Panc1 (cell line): ENCODE measurements at regions not wholly inside any gene's neighbourhood (a gene's known extent, or its start where the extent isn't known, plus 50 kb on each side); places are given as distances from the start of the nearest gene placed in this dataset.

Source experiments
- ATAC-seq: fragments of 200-7000 bp; cut with Tn5 transposase; 2 replicates; pipeline ENCODE4 v1.9.1; 2020; ENCODE audit warnings: mild to moderate bottlenecking, moderate library complexity
- BruUV-seq: library from RNA; stranded (reverse); fragments of 400-500 nt; replicated peaks from 2 replicates; lab custom pipeline; 2021; lab: Mats Ljungman, UMichigan
- CTCF ChIA-PET: fragments of 300-600 bp; sonication (Branson Sonifier 250); formaldehyde crosslinking; loops from one replicate; lab custom pipeline; 2022; ENCODE audit warnings: antibody characterized with exemption; lab: Charles Lee
- POLR2A ChIA-PET: fragments of 300-600 bp; sonication (Branson Sonifier 250); formaldehyde crosslinking; loops from one replicate; lab custom pipeline; 2022; ENCODE audit warnings: antibody characterized with exemption; lab: Charles Lee
- DNase-seq: peaks from one replicate; pipeline ENCODE4 v3.0.0-alpha.2; 2010; ENCODE audit warnings: low read depth, low spot score
- H3K27ac ChIP-seq: 2 replicates; pipeline ENCODE4 v1.5.1; 2011; ENCODE audit warnings: mild to moderate bottlenecking, low read length, inconsistent platforms
- H3K27me3 ChIP-seq: fragments of 200-500 bp; sonication (Bioruptor generic); 2 replicates; pipeline ENCODE4 v1.6.0; 2014; ENCODE audit warnings: low read length, inconsistent platforms; ENCODE audit not compliant: control insufficient read depth, insufficient read depth
- H3K36me3 ChIP-seq: fragments of 200-500 bp; sonication (Bioruptor generic); 2 replicates; pipeline ENCODE4 v1.5.1; 2014; ENCODE audit warnings: inconsistent platforms, mild to moderate bottlenecking, low read length, moderate library complexity; ENCODE audit not compliant: control insufficient read depth, insufficient read depth
- H3K4me1 ChIP-seq: 2 replicates; pipeline ENCODE4 v1.5.1; 2011; ENCODE audit warnings: inconsistent platforms, mild to moderate bottlenecking, low read length, moderate library complexity; ENCODE audit not compliant: control insufficient read depth, insufficient read depth
- H3K4me3 ChIP-seq, 2 experiments: 2 replicates each; pipeline ENCODE4 v1.5.1; 2011 to 2012; ENCODE audit warnings: low read depth in 2 of 2, low read length in 2 of 2, mild to moderate bottlenecking in 2 of 2, inconsistent platforms in 1 of 2, moderate library complexity in 1 of 2
- H3K9me3 ChIP-seq: fragments of 200-500 bp; sonication (Bioruptor generic); 2 replicates; pipeline ENCODE4 v1.5.1; 2014; ENCODE audit warnings: low read depth, mild to moderate bottlenecking, inconsistent platforms, low read length, moderate library complexity; ENCODE audit not compliant: control insufficient read depth, insufficient read depth
- POLR2AphosphoS5 ChIP-seq: IDR thresholded peaks from 2 replicates; pipeline ENCODE4 v1.6.1; 2012; ENCODE audit warnings: mild to moderate bottlenecking, low read depth, low read length, moderate library complexity
- SIN3A ChIP-seq: IDR thresholded peaks from 2 replicates; pipeline ENCODE4 v1.6.1; 2012; ENCODE audit warnings: low read depth, mild to moderate bottlenecking, low read length, moderate library complexity, borderline replicate concordance; ENCODE audit not compliant: insufficient read depth
- TCF7L2 ChIP-seq: IDR thresholded peaks from 2 replicates; pipeline ENCODE4 v1.6.1; 2011; ENCODE audit warnings: mild to moderate bottlenecking, low read depth, low read length, inconsistent platforms
- in situ Hi-C: cut with HindIII; loops from 2 replicates; pipeline ENCODE4 v1.10.0; 2016; ENCODE audit warnings: low sequenced_read_pairs, low pct_unique_long_range_greater_than_20kb
- intact Hi-C: fragments of 100-400 bp; cut with micrococcal nuclease; formaldehyde crosslinking; loops from one replicate; pipeline ENCODE4 v1.10.0; 2022; ENCODE audit not compliant: unreplicated experiment
- TF ChIP-seq, protein P1 (sequence below), 2 experiments: IDR thresholded peaks; 2 replicates each; pipeline ENCODE4 v1.6.1; 2011 to 2012; ENCODE audit warnings: low read depth in 2 of 2, control low read depth in 1 of 2, low read length in 1 of 2, mild to moderate bottlenecking in 1 of 2, moderate library complexity in 1 of 2; ENCODE audit not compliant: insufficient read depth in 1 of 2
- TF ChIP-seq, protein P2 (sequence below): fragments of 450-650 bp; IDR thresholded peaks from 2 replicates; pipeline ENCODE4 v1.5.1; 2017; ENCODE audit warnings: mild to moderate bottlenecking

DNA sequence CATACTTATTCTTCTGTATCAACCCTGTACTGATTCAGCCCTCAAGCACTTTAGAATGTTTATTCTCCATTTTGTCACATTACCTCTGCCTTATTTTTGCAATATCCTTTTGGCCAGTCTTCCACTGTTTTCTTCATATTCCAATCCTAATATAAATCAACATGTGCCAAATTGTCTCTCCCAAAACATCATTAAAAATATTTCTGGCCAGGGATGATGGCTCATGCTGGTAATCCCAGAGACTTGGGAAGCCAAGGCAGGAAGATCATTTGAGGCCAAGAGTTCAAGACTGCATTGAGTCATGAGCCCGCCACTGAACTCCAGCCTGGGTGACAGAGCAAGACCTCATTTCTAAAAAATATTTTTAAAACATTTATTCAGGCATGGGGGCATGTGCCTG is 641.4 kb upstream of the CBLB start:
- no peak for ATAC-seq
- CTCF ChIA-PET = no interaction called here

DNA sequence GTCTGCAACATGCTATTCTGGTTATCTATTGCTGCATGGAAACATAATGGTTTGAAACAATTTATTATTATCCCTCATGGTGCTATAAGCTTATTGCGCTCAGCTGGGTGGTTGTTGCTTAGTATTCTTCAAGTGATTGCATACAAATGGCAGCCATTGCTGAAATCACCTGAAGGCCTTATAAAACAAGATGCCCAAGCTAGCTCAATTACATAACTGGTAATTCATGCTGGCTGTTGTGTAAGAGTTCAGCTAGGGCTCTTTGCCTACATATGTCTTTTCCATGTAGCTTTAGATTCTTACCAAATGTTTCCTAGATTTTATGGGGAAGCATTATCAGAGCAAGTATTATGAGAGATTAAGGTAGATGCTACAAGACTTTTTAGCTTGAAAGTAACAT is 644.0 kb upstream of the CBLB start:
- Histone ChIP-seq H3K4me3 (no peak overlapping the region), H3K27me3 (no peaks in the 10 kb centered on the region), H3K9me3 (no peaks in the 10 kb centered on the region), H3K4me1 (no peaks in the 10 kb centered on the region), H3K27ac (no peak overlapping the region), H3K36me3 (no peaks in the 10 kb centered on the region)
- no peak for TF ChIP-seq SIN3A
- TF ChIP-seq POLR2AphosphoS5 = no peak
- TF ChIP-seq, protein P1, sequence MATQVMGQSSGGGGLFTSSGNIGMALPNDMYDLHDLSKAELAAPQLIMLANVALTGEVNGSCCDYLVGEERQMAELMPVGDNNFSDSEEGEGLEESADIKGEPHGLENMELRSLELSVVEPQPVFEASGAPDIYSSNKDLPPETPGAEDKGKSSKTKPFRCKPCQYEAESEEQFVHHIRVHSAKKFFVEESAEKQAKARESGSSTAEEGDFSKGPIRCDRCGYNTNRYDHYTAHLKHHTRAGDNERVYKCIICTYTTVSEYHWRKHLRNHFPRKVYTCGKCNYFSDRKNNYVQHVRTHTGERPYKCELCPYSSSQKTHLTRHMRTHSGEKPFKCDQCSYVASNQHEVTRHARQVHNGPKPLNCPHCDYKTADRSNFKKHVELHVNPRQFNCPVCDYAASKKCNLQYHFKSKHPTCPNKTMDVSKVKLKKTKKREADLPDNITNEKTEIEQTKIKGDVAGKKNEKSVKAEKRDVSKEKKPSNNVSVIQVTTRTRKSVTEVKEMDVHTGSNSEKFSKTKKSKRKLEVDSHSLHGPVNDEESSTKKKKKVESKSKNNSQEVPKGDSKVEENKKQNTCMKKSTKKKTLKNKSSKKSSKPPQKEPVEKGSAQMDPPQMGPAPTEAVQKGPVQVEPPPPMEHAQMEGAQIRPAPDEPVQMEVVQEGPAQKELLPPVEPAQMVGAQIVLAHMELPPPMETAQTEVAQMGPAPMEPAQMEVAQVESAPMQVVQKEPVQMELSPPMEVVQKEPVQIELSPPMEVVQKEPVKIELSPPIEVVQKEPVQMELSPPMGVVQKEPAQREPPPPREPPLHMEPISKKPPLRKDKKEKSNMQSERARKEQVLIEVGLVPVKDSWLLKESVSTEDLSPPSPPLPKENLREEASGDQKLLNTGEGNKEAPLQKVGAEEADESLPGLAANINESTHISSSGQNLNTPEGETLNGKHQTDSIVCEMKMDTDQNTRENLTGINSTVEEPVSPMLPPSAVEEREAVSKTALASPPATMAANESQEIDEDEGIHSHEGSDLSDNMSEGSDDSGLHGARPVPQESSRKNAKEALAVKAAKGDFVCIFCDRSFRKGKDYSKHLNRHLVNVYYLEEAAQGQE (IDR thresholded peaks at IDR 0.05; ENCODE audit: insufficient read depth in 1 of 2, low read depth in 2 of 2, low read length in 1 of 2) = no peak
- TF ChIP-seq, protein P2, sequence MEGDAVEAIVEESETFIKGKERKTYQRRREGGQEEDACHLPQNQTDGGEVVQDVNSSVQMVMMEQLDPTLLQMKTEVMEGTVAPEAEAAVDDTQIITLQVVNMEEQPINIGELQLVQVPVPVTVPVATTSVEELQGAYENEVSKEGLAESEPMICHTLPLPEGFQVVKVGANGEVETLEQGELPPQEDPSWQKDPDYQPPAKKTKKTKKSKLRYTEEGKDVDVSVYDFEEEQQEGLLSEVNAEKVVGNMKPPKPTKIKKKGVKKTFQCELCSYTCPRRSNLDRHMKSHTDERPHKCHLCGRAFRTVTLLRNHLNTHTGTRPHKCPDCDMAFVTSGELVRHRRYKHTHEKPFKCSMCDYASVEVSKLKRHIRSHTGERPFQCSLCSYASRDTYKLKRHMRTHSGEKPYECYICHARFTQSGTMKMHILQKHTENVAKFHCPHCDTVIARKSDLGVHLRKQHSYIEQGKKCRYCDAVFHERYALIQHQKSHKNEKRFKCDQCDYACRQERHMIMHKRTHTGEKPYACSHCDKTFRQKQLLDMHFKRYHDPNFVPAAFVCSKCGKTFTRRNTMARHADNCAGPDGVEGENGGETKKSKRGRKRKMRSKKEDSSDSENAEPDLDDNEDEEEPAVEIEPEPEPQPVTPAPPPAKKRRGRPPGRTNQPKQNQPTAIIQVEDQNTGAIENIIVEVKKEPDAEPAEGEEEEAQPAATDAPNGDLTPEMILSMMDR = no peak
- no peak for TF ChIP-seq TCF7L2
- ChIA-PET POLR2A (no interaction called here), CTCF (no interaction called here)
- intact Hi-C loops (no loop called here), in situ Hi-C loops (no loop called here)
- DNase-seq (no peak), ATAC-seq (no peak)
- no TSS peak for BruUV-seq

More for the DNA sequence above, 641.4 kb upstream of the CBLB start:
- H3K36me3 ChIP-seq = no peaks in the 10 kb centered on the region
- intact Hi-C loops = no loop called here
- TF ChIP-seq, protein P2 = no peak
- TF ChIP-seq, protein P1 (IDR thresholded peaks at IDR 0.05; ENCODE audit: insufficient read depth in 1 of 2, low read depth in 2 of 2, low read length in 1 of 2) = no peak
- TF ChIP-seq POLR2AphosphoS5 (no peak), TCF7L2 (no peak), SIN3A (no peak)
- no peaks in the 10 kb centered on the region for H3K4me1 ChIP-seq
- H3K4me3 ChIP-seq = no peak overlapping the region
- 0 out of 2 replicates have a peak, but pooled peaks cover 3% of the 10 kb centered on the region for H3K9me3 ChIP-seq
- POLR2A ChIA-PET = no interaction called here
- H3K27ac ChIP-seq = no peak overlapping the region
- in situ Hi-C loops = no loop called here
- no peak for DNase-seq
- BruUV-seq = no TSS peak
- no peaks in the 10 kb centered on the region for H3K27me3 ChIP-seq
